ENCODE measurements at regions not wholly inside any gene's neighbourhood (a gene's known extent, or its start where the extent isn't known, plus 50 kb on each side); places are given as distances from the start of the nearest gene placed in this dataset.
"Not testable (repeated sequence)": the region's sequence is repeated elsewhere in the genome, so short reads cannot be mapped to it uniquely, and the experiment has no call there.

- in situ Hi-C loops (cut with HindIII; ENCODE audit: low sequenced_read_pairs), result not testable (repeated sequence)
Measured at GRCh38 chr7:89616829-89617228, 537.4 kb upstream of the STEAP1 start.

GRCh38 chr7:89618274-89618673 lies 536.0 kb upstream of the STEAP1 start:
- in situ Hi-C loops (cut with HindIII; ENCODE audit: low sequenced_read_pairs), result no loop called here

- in situ Hi-C loops (cut with HindIII; ENCODE audit: low sequenced_read_pairs), result no loop called here
Measured at GRCh38 chr7:89621925-89622641, 532.2 kb upstream of the STEAP1 start.

- in situ Hi-C loops (cut with HindIII; ENCODE audit: low sequenced_read_pairs), result no loop called here
Measured at GRCh38 chr7:89623018-89623672, 531.1 kb upstream of the STEAP1 start.

GRCh38 chr7:89624155-89624554 lies 530.1 kb upstream of the STEAP1 start:
- in situ Hi-C loops (cut with HindIII; ENCODE audit: low sequenced_read_pairs), result not testable (repeated sequence)

- in situ Hi-C loops (cut with HindIII; ENCODE audit: low sequenced_read_pairs), result no loop called here
Measured at GRCh38 chr7:89648509-89648908, 505.8 kb upstream of the STEAP1 start.

GRCh38 chr7:89655946-89656345 lies 498.3 kb upstream of the STEAP1 start:
- in situ Hi-C loops (cut with HindIII; ENCODE audit: low sequenced_read_pairs), result no loop called here

GRCh38 chr7:89661876-89662275 lies 492.4 kb upstream of the STEAP1 start:
- in situ Hi-C loops (cut with HindIII; ENCODE audit: low sequenced_read_pairs), result no loop called here

GRCh38 chr7:89666136-89666835 lies 488.0 kb upstream of the STEAP1 start:
- in situ Hi-C loops (cut with HindIII; ENCODE audit: low sequenced_read_pairs), result no loop called here

GRCh38 chr7:89680161-89680560 lies 474.1 kb upstream of the STEAP1 start:
- in situ Hi-C loops (cut with HindIII; ENCODE audit: low sequenced_read_pairs), result no loop called here

- in situ Hi-C loops (cut with HindIII; ENCODE audit: low sequenced_read_pairs), result no loop called here
Measured at GRCh38 chr7:89681448-89681847, 472.8 kb upstream of the STEAP1 start.

GRCh38 chr7:89685287-89685686 lies 469.0 kb upstream of the STEAP1 start:
- in situ Hi-C loops (cut with HindIII; ENCODE audit: low sequenced_read_pairs), result no loop called here

- in situ Hi-C loops (cut with HindIII; ENCODE audit: low sequenced_read_pairs), result no loop called here
Measured at GRCh38 chr7:89687211-89687610, 467.1 kb upstream of the STEAP1 start.

- in situ Hi-C loops (cut with HindIII; ENCODE audit: low sequenced_read_pairs), result no loop called here
Measured at GRCh38 chr7:89695241-89695640, 459.0 kb upstream of the STEAP1 start.

GRCh38 chr7:89714131-89714530 lies 440.1 kb upstream of the STEAP1 start:
- in situ Hi-C loops (cut with HindIII; ENCODE audit: low sequenced_read_pairs), result no loop called here

- in situ Hi-C loops (cut with HindIII; ENCODE audit: low sequenced_read_pairs), result not testable (repeated sequence)
Measured at GRCh38 chr7:89718941-89719340, 435.3 kb upstream of the STEAP1 start.

GRCh38 chr7:89728481-89728880 lies 425.8 kb upstream of the STEAP1 start:
- in situ Hi-C loops (cut with HindIII; ENCODE audit: low sequenced_read_pairs), result no loop called here

- in situ Hi-C loops (cut with HindIII; ENCODE audit: low sequenced_read_pairs), result no loop called here
Measured at GRCh38 chr7:89731751-89732445, 422.4 kb upstream of the STEAP1 start.

- in situ Hi-C loops (cut with HindIII; ENCODE audit: low sequenced_read_pairs), result no loop called here
Measured at GRCh38 chr7:89738549-89738948, 415.7 kb upstream of the STEAP1 start.

- in situ Hi-C loops (cut with HindIII; ENCODE audit: low sequenced_read_pairs), result no loop called here
Measured at GRCh38 chr7:89757910-89758309, 396.4 kb upstream of the STEAP1 start.

GRCh38 chr7:89760690-89761089 lies 393.6 kb upstream of the STEAP1 start:
- in situ Hi-C loops (cut with HindIII; ENCODE audit: low sequenced_read_pairs), result no loop called here
